HG03280 (cell line): ENCODE measurements at regions not wholly inside any gene's neighbourhood (a gene's known extent, or its start where the extent isn't known, plus 50 kb on each side); places are given as distances from the start of the nearest gene placed in this dataset.

Experiments used
- ATAC-seq: cut with Tn5 transposase; IDR thresholded peaks from one replicate; pipeline ENCODE4 v1.9.1; 2021; ENCODE audit warnings: mild to moderate bottlenecking, moderate library complexity; ENCODE audit not compliant: unreplicated experiment

GRCh38 chr3:19725000-19725399 lies 209.0 kb downstream of the EFHB start:
- no peak for ATAC-seq

GRCh38 chr3:19717736-19718135 lies 216.3 kb downstream of the EFHB start:
- ATAC-seq = no peak

- ATAC-seq = no peak
Observed at GRCh38 chr3:19711160-19711782, 222.7 kb downstream of the EFHB start.

- ATAC-seq = no peak
Observed at GRCh38 chr3:19702416-19703078, 231.5 kb downstream of the EFHB start.

GRCh38 chr3:19688767-19689166 lies 245.2 kb downstream of the EFHB start:
- ATAC-seq = no peak

GRCh38 chr3:19668163-19668562 lies 265.9 kb downstream of the EFHB start:
- no peak for ATAC-seq

- no peak for ATAC-seq
Observed at GRCh38 chr3:19662486-19662885, 271.5 kb downstream of the EFHB start.

- no peak for ATAC-seq
Observed at GRCh38 chr3:19652336-19652735, 281.7 kb downstream of the EFHB start.

- ATAC-seq = peak; percentile 51
Observed at GRCh38 chr3:19645093-19645492, 288.9 kb downstream of the EFHB start.

- ATAC-seq = no peak
Observed at GRCh38 chr3:19644405-19644804, 289.6 kb downstream of the EFHB start.

- ATAC-seq = no peak
Observed at GRCh38 chr3:19641408-19641807, 292.6 kb downstream of the EFHB start.

GRCh38 chr3:19632099-19633074 lies 301.6 kb downstream of the EFHB start:
- ATAC-seq = no peak

GRCh38 chr3:19598870-19599269 lies 335.1 kb downstream of the EFHB start:
- ATAC-seq = peak; percentile 66

GRCh38 chr3:19596408-19596807 lies 337.6 kb downstream of the EFHB start:
- peak; percentile 45 for ATAC-seq

- no peak for ATAC-seq
Observed at GRCh38 chr3:19595884-19596283, 338.1 kb downstream of the EFHB start.
